Hepatocyte (in vitro differentiated cells): ENCODE measurements at regions not wholly inside any gene's neighbourhood (a gene's known extent, or its start where the extent isn't known, plus 50 kb on each side); places are given as distances from the start of the nearest gene placed in this dataset.

Experiments
- EZH2 ChIP-seq: fragments of 200-600 bp; sonication (generic); IDR thresholded peaks from 2 replicates; pipeline ENCODE4 v1.6.1; 2016; ENCODE audit warnings: antibody characterized with exemption, mild to moderate bottlenecking, borderline replicate concordance
- TF ChIP-seq, protein P1 (sequence below): fragments of 200-600 bp; sonication (generic); IDR thresholded peaks from 2 replicates; pipeline ENCODE4 v1.5.1; 2016; ENCODE audit warnings: antibody characterized with exemption, mild to moderate bottlenecking; ENCODE audit not compliant: poor library complexity

DNA sequence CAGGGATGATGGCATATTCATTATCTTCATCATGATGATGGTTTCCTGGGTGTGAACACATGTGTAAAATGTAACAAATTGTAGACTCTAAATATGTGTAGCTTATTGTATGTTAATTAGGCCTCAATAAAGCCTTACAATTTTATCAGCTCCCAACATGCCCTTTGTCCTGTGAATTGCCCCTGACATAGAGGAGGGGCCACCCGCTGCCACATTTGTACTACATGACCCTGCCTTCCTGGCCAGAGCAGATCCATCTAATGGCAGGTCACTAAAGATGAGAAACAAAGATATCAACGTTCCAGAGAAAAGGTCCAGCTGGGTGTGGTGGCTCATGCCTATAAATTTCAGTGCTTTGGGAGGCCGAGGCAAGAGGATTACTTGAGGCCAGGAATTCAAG, 117.2 kb downstream of the CAAP1 start:
- TF ChIP-seq, protein P1, sequence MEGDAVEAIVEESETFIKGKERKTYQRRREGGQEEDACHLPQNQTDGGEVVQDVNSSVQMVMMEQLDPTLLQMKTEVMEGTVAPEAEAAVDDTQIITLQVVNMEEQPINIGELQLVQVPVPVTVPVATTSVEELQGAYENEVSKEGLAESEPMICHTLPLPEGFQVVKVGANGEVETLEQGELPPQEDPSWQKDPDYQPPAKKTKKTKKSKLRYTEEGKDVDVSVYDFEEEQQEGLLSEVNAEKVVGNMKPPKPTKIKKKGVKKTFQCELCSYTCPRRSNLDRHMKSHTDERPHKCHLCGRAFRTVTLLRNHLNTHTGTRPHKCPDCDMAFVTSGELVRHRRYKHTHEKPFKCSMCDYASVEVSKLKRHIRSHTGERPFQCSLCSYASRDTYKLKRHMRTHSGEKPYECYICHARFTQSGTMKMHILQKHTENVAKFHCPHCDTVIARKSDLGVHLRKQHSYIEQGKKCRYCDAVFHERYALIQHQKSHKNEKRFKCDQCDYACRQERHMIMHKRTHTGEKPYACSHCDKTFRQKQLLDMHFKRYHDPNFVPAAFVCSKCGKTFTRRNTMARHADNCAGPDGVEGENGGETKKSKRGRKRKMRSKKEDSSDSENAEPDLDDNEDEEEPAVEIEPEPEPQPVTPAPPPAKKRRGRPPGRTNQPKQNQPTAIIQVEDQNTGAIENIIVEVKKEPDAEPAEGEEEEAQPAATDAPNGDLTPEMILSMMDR = no peak
- no peak for TF ChIP-seq EZH2
